NB4 (cell line): ENCODE measurements at regions not wholly inside any gene's neighbourhood (a gene's known extent, or its start where the extent isn't known, plus 50 kb on each side); places are given as distances from the start of the nearest gene placed in this dataset.

Experiments
- CTCF ChIP-seq: IDR thresholded peaks from one replicate; pipeline ENCODE4 v1.5.1; 2012; ENCODE audit warnings: low read depth, low read length
- POLR2A ChIP-seq: IDR thresholded peaks from 2 replicates; pipeline ENCODE4 v1.6.1; 2011; ENCODE audit warnings: mild to moderate bottlenecking; ENCODE audit not compliant: insufficient read length; ENCODE audit errors: extremely low read depth

DNA sequence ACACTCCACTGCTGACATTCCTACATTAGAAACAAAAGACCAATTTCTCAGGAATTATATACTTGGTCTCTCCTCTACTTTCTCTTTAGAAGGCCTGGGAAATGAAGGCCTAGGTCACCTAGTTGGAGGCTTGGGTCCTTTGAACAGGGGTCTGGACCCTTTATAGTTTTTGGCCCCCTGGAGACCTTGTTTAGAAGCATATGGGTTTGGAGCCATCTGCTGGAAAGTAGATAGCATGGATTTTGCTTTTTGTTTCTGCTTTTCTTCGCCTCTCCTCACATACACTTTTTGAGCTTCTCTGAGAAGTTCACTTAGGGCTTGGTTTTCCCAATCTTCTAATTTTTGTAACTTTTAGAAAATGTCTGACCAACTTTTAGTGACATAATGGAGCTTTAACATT, 67.1 kb upstream of the CDK20 start:
- TF ChIP-seq CTCF (peak; percentile 22), POLR2A (no peak)
